ENCODE measurements at regions not wholly inside any gene's neighbourhood (a gene's known extent, or its start where the extent isn't known, plus 50 kb on each side); places are given as distances from the start of the nearest gene placed in this dataset.

DNA sequence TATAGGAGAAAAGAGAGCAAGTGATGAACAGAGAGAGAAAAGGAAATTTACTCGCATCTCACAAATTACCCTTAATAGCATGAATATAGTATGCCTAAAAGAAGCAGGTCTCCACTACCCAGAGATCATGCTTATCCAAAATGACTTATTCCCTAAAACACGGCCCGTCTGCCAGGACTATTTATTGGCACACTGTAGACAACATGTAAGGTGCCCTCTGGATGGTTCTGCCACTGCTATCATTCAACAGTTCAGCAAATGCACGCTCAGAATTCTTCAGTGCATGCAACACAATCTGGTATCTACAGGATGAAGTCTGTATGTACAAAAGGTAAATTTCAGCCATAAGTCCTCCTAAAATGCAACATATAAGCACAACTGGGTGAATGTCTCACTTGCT lies 465.8 kb downstream of the SHQ1 start:
- TF ChIP-seq, protein P1, sequence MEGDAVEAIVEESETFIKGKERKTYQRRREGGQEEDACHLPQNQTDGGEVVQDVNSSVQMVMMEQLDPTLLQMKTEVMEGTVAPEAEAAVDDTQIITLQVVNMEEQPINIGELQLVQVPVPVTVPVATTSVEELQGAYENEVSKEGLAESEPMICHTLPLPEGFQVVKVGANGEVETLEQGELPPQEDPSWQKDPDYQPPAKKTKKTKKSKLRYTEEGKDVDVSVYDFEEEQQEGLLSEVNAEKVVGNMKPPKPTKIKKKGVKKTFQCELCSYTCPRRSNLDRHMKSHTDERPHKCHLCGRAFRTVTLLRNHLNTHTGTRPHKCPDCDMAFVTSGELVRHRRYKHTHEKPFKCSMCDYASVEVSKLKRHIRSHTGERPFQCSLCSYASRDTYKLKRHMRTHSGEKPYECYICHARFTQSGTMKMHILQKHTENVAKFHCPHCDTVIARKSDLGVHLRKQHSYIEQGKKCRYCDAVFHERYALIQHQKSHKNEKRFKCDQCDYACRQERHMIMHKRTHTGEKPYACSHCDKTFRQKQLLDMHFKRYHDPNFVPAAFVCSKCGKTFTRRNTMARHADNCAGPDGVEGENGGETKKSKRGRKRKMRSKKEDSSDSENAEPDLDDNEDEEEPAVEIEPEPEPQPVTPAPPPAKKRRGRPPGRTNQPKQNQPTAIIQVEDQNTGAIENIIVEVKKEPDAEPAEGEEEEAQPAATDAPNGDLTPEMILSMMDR (IDR thresholded peaks at IDR 0.05) = no peak
- no peak for TF ChIP-seq POLR2A (IDR thresholded peaks at IDR 0.05)

All from testis (tissue), 2 donors.